GM12878 (cell line): ENCODE measurements at regions not wholly inside any gene's neighbourhood (a gene's known extent, or its start where the extent isn't known, plus 50 kb on each side); places are given as distances from the start of the nearest gene placed in this dataset.

Experiments used
- ATAC-seq: fragments of 200-7000 bp; cut with Tn5 transposase; 3 replicates; pipeline ENCODE4 v1.9.1; 2020; ENCODE audit warnings: mild to moderate bottlenecking, moderate library complexity
- BruUV-seq: library from RNA; stranded (reverse); fragments of 400-500 nt; replicated peaks from 2 replicates; lab custom pipeline; 2021; lab: Mats Ljungman, UMichigan
- CTCF ChIA-PET: fragments of 300-600 bp; sonication (Branson Sonifier 250); formaldehyde crosslinking; extraction: SDS; loops from one replicate; lab custom pipeline; 2021; ENCODE audit warnings: inconsistent platforms; lab: Yijun Ruan, JAX
- POLR2A ChIA-PET: fragments of 350-600 bp; formaldehyde crosslinking; extraction: SDS; loops from one replicate; lab custom pipeline; 2021; ENCODE audit warnings: inconsistent platforms; lab: Charles Lee
- RAD21 ChIA-PET: fragments of 300-600 bp; sonication (Branson Sonifier 250); formaldehyde crosslinking; loops from one replicate; lab custom pipeline; 2023; ENCODE audit warnings: antibody characterized with exemption; ENCODE audit not compliant: unreplicated experiment; lab: Charles Lee
- SMC1A ChIA-PET: fragments of 300-600 bp; sonication (Branson Sonifier 250); formaldehyde crosslinking; loops from one replicate; lab custom pipeline; 2023; ENCODE audit not compliant: unreplicated experiment, uncharacterized antibody; lab: Charles Lee
- DNase-seq: peaks from one replicate; pipeline ENCODE4 v3.0.0-alpha.2; 2011; ENCODE audit warnings: low read depth, low spot score
- FAIRE-seq: peaks from 3 replicates; lab custom pipeline; 2011; peaks lifted over from hg19 to GRCh38; lab: Jason Lieb, UNC
- H2AFZ ChIP-seq: 2 replicates; pipeline ENCODE4 v1.6.0; 2011; ENCODE audit warnings: low read depth, low read length, control low read depth; ENCODE audit not compliant: control insufficient read depth
- H3K27ac ChIP-seq: 2 replicates; pipeline ENCODE4 v1.5.1; 2011; ENCODE audit warnings: control low read depth; ENCODE audit not compliant: control insufficient read depth, insufficient read depth
- H3K27me3 ChIP-seq, 2 experiments: replicated peaks in 1 of 2; 2 replicates each; pipeline versions ENCODE4 v1.6.0 to v1.6.1; 2011; ENCODE audit warnings: low read length in 1 of 2; ENCODE audit not compliant: control insufficient read depth in 2 of 2, insufficient read depth in 2 of 2
- H3K36me3 ChIP-seq, 2 experiments: 2 replicates each; pipeline ENCODE4 v1.5.1; 2011; ENCODE audit warnings: low read length in 1 of 2; ENCODE audit not compliant: control insufficient read depth in 2 of 2, insufficient read depth in 2 of 2
- H3K4me1 ChIP-seq: 2 replicates; pipeline ENCODE4 v1.6.1; 2011; ENCODE audit warnings: mild to moderate bottlenecking, low read length, moderate library complexity, mixed read lengths; ENCODE audit not compliant: control insufficient read depth, insufficient read depth
- H3K4me2 ChIP-seq: 2 replicates; pipeline ENCODE4 v1.6.0; 2011; ENCODE audit warnings: control low read depth; ENCODE audit not compliant: control insufficient read depth, insufficient read depth
- H3K4me3 ChIP-seq: fragments of 200-600 bp; sonication (generic); 2 replicates; pipeline ENCODE4 v1.5.1; 2016
- H3K79me2 ChIP-seq: 2 replicates; pipeline ENCODE4 v1.6.0; 2011; ENCODE audit warnings: low read length; ENCODE audit not compliant: control insufficient read depth, insufficient read depth
- H3K9ac ChIP-seq: 2 replicates; pipeline ENCODE4 v1.8.0; 2011; ENCODE audit warnings: low read length, control low read depth, mixed read lengths; ENCODE audit not compliant: control insufficient read depth, insufficient read depth
- H3K9me3 ChIP-seq: replicated peaks from 3 replicates; pipeline ENCODE4 v1.5.1; 2011; ENCODE audit warnings: mild to moderate bottlenecking, low read length; ENCODE audit not compliant: control insufficient read depth, insufficient read depth
- H4K20me1 ChIP-seq: 2 replicates; pipeline ENCODE4 v1.6.0; 2011; ENCODE audit not compliant: control insufficient read depth, insufficient read depth
- CBFB ChIP-seq: IDR thresholded peaks from 2 replicates; pipeline ENCODE4 v1.6.1; 2016; ENCODE audit warnings: antibody characterized with exemption, low read depth
- CREM ChIP-seq: IDR thresholded peaks from 2 replicates; pipeline ENCODE4 v1.6.1; 2014; ENCODE audit warnings: antibody characterized with exemption, low read depth
- ZNF622 ChIP-seq: fragments of 450-650 bp; IDR thresholded peaks from 2 replicates; pipeline ENCODE4 v1.6.1; 2017; ENCODE audit warnings: mild to moderate bottlenecking, inconsistent platforms
- WGBS: methylation state at CpG from one replicate; pipeline ENCODE4 v1.1.6; 2016; ENCODE audit warnings: low lambda C conversion rate; ENCODE audit not compliant: insufficient replicate concordance, insufficient coverage; ENCODE audit errors: missing lambda C conversion rate; 5-methylcytosine and 5-hydroxymethylcytosine counted together
- in situ Hi-C: fragments of 300-500 bp; cut with MboI; formaldehyde crosslinking; loops from 9 replicates; pipeline ENCODE4 v1.14.3; 2018; ENCODE audit warnings: mixed read lengths
- intact Hi-C: fragments of 100-400 bp; cut with micrococcal nuclease; formaldehyde crosslinking; loops from one replicate; pipeline ENCODE4 v1.14.2; 2022; ENCODE audit not compliant: unreplicated experiment

DNA sequence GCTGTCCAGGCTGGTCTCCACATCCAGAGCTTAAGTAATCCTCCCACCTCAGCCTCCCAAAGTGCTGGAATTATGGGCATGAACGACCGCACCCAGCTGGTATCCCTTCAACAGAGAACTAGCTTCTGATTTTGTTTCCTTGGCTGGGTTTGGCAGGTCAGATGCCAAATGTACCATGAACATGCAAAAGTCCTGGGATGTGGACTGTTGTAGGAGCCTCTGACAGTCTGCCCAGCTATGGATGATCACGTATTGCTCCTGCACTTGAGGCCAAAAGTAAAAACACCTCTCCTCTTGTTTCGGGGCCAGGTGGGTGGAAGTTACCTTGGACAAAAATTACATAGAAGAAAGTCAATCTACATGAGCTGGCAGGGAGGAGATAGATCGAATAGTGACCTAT, 699.5 kb downstream of the TYW1 start:
- H2AFZ ChIP-seq: no peak overlapping the region
- POLR2A ChIA-PET: no interaction called here
- no peaks in the 10 kb centered on the region for H3K9me3 ChIP-seq
- no peak overlapping the region for H3K9ac ChIP-seq
- no peaks in the 10 kb centered on the region for H3K4me1 ChIP-seq
- no peaks in the 10 kb centered on the region for H3K79me2 ChIP-seq
- H3K36me3 ChIP-seq: no peaks in the 10 kb centered on the region
- no peaks in the 10 kb centered on the region for H3K27me3 ChIP-seq
- CTCF ChIA-PET: no interaction called here
- WGBS: 11% methylated on average over 5 of the region's 5 CpGs
- no TSS peak for BruUV-seq
- TF ChIP-seq ZNF622 (no peak), CBFB (no peak)
- TF ChIP-seq, all 136 proteins: peak for 0
- SMC1A ChIA-PET: no interaction called here
- no peak overlapping the region for H3K27ac ChIP-seq
- ATAC-seq (no peak), FAIRE-seq (no peak), DNase-seq (no peak)
- no peaks in the 10 kb centered on the region for H4K20me1 ChIP-seq
- H3K4me2 ChIP-seq: no peak overlapping the region
- no peak overlapping the region for H3K4me3 ChIP-seq
- intact Hi-C loops: loop anchor here (10.0 kb wide), 1 partner anchor 59 kb away; no protein-coding TSS in a partner anchor
- RAD21 ChIA-PET: no interaction called here
- in situ Hi-C loops: no loop called here

DNA sequence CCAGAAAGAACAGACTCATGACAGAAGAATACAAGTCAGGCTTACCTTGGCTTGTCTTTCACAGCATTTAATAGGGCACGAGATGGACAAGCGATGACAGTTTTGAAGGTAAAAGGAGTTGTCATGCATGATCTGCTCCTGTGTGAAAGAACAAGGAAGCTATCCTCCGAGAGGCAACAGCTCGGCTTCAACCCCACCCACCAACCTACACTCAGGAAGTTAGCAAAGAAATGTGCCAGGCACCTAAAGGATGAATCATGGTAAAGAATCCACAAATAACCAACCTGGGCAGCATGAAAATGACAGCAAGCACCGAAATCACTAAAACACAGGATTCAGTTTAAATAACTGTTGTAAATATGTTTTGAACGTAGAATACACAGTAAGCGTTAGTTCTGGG, 700.2 kb downstream of the TYW1 start:
- H3K4me3 ChIP-seq: no peak overlapping the region
- no peak overlapping the region for H3K9ac ChIP-seq
- in situ Hi-C loops: no loop called here
- H3K9me3 ChIP-seq: no peaks in the 10 kb centered on the region
- no peaks in the 10 kb centered on the region for H3K4me1 ChIP-seq
- H3K79me2 ChIP-seq: no peaks in the 10 kb centered on the region
- ATAC-seq (no peak), DNase-seq (no peak), FAIRE-seq (no peak)
- H3K4me2 ChIP-seq: no peak overlapping the region
- intact Hi-C loops: loop anchor here (10.0 kb wide), 1 partner anchor 58 kb away; no protein-coding TSS in a partner anchor
- H3K27ac ChIP-seq: no peak overlapping the region
- no peaks in the 10 kb centered on the region for H4K20me1 ChIP-seq
- POLR2A ChIA-PET: no interaction called here
- SMC1A ChIA-PET: no interaction called here
- RAD21 ChIA-PET: no interaction called here
- CTCF ChIA-PET: no interaction called here
- no peaks in the 10 kb centered on the region for H3K27me3 ChIP-seq
- WGBS: 34% methylated on average over 7 of the region's 7 CpGs
- BruUV-seq: no TSS peak
- TF ChIP-seq CBFB (no peak), CREM (no peak)
- no peak overlapping the region for H2AFZ ChIP-seq
- no peaks in the 10 kb centered on the region for H3K36me3 ChIP-seq
